Astrocyte (in vitro differentiated cells and primary cell): ENCODE measurements at regions not wholly inside any gene's neighbourhood (a gene's known extent, or its start where the extent isn't known, plus 50 kb on each side); places are given as distances from the start of the nearest gene placed in this dataset.
A peak's percentile ranks its signal among the peaks of the same experiment; 100 is the strongest.

Experiments used
- DNase-seq: peaks from one replicate; pipeline ENCODE4 v3.0.0-alpha.2; 2010; ENCODE audit warnings: low read depth
- FAIRE-seq: peaks from 2 replicates; lab custom pipeline; 2011; peaks lifted over from hg19 to GRCh38; lab: Jason Lieb, UNC
- H2AFZ ChIP-seq: 2 replicates; pipeline ENCODE4 v1.6.0; 2012; ENCODE audit warnings: low read depth, low read length, inconsistent platforms
- H3K27ac ChIP-seq: 2 replicates; pipeline ENCODE4 v1.5.1; 2011; ENCODE audit warnings: low read depth, low read length, inconsistent platforms
- H3K27me3 ChIP-seq: 2 replicates; pipeline ENCODE4 v1.6.0; 2011; ENCODE audit warnings: low read length, inconsistent platforms; ENCODE audit not compliant: insufficient read depth
- H3K36me3 ChIP-seq: 2 replicates; pipeline ENCODE4 v1.5.1; 2011; ENCODE audit warnings: low read length, inconsistent platforms; ENCODE audit not compliant: insufficient read depth
- H3K4me1 ChIP-seq: 2 replicates; pipeline ENCODE4 v1.5.1; 2011; ENCODE audit warnings: low read length, inconsistent platforms; ENCODE audit not compliant: insufficient read depth
- H3K4me2 ChIP-seq: 2 replicates; pipeline ENCODE4 v1.6.0; 2012; ENCODE audit warnings: low read length, inconsistent platforms
- H3K4me3 ChIP-seq: 2 replicates; pipeline ENCODE4 v1.5.1; 2011; ENCODE audit warnings: low read depth, mild to moderate bottlenecking, low read length, inconsistent platforms; ENCODE audit not compliant: insufficient read depth
- H3K79me2 ChIP-seq: 2 replicates; pipeline ENCODE4 v1.6.0; 2012; ENCODE audit warnings: mild to moderate bottlenecking, low read length, inconsistent platforms; ENCODE audit not compliant: insufficient read depth
- H3K9ac ChIP-seq: 2 replicates; pipeline ENCODE4 v1.6.0; 2012; ENCODE audit warnings: mild to moderate bottlenecking, low read length, inconsistent platforms
- H3K9me3 ChIP-seq: 2 replicates; pipeline ENCODE4 v1.5.1; 2012; ENCODE audit warnings: low read depth, mild to moderate bottlenecking, low read length, inconsistent platforms; ENCODE audit not compliant: insufficient read depth
- H4K20me1 ChIP-seq: 2 replicates; pipeline ENCODE4 v1.6.0; 2012; ENCODE audit warnings: low read length, inconsistent platforms; ENCODE audit not compliant: insufficient read depth
- H3K27ac Mint-ChIP-seq: one replicate; pipeline ENCODE4 v1.8.0; 2021; ENCODE audit warnings: mild to moderate bottlenecking, mixed read lengths; ENCODE audit not compliant: unreplicated experiment
- H3K27me3 Mint-ChIP-seq: one replicate; pipeline ENCODE4 v1.8.0; 2021; ENCODE audit warnings: low read depth, mixed read lengths; ENCODE audit not compliant: unreplicated experiment
- H3K36me3 Mint-ChIP-seq: one replicate; pipeline ENCODE4 v1.8.0; 2021; ENCODE audit warnings: low read depth, mixed read lengths; ENCODE audit not compliant: unreplicated experiment
- H3K4me1 Mint-ChIP-seq: one replicate; pipeline ENCODE4 v1.8.0; 2021; ENCODE audit warnings: low read depth, mixed read lengths; ENCODE audit not compliant: unreplicated experiment
- H3K4me3 Mint-ChIP-seq: one replicate; pipeline ENCODE4 v1.8.0; 2021; ENCODE audit warnings: mild to moderate bottlenecking, moderate library complexity, mixed read lengths; ENCODE audit not compliant: unreplicated experiment
- H3K9me3 Mint-ChIP-seq: one replicate; pipeline ENCODE4 v1.8.0; 2021; ENCODE audit warnings: mild to moderate bottlenecking, mixed read lengths; ENCODE audit not compliant: unreplicated experiment
- EZH2 ChIP-seq: IDR thresholded peaks from 2 replicates; pipeline ENCODE4 v1.6.1; 2012; ENCODE audit warnings: mild to moderate bottlenecking, low read length, inconsistent platforms; ENCODE audit not compliant: insufficient read depth
- TF ChIP-seq, protein P1 (sequence below): IDR thresholded peaks from 2 replicates; pipeline ENCODE4 v1.5.1; 2011; ENCODE audit warnings: low read depth, mild to moderate bottlenecking, inconsistent platforms, low read length, moderate library complexity; ENCODE audit not compliant: insufficient read depth

- H3K4me2 ChIP-seq: no peak overlapping the region
- H3K4me1 ChIP-seq: peaks cover 9% of the 10 kb centered on the region
- H3K27me3 ChIP-seq: no peaks in the 10 kb centered on the region
- H3K9me3 Mint-ChIP-seq: peaks cover 11% of the 10 kb centered on the region
- no peak overlapping the region for H3K9ac ChIP-seq
- H3K4me3 Mint-ChIP-seq: no peak overlapping the region
- H3K4me1 Mint-ChIP-seq: peaks cover 10% of the 10 kb centered on the region
- no peak for TF ChIP-seq EZH2
- TF ChIP-seq, protein P1, sequence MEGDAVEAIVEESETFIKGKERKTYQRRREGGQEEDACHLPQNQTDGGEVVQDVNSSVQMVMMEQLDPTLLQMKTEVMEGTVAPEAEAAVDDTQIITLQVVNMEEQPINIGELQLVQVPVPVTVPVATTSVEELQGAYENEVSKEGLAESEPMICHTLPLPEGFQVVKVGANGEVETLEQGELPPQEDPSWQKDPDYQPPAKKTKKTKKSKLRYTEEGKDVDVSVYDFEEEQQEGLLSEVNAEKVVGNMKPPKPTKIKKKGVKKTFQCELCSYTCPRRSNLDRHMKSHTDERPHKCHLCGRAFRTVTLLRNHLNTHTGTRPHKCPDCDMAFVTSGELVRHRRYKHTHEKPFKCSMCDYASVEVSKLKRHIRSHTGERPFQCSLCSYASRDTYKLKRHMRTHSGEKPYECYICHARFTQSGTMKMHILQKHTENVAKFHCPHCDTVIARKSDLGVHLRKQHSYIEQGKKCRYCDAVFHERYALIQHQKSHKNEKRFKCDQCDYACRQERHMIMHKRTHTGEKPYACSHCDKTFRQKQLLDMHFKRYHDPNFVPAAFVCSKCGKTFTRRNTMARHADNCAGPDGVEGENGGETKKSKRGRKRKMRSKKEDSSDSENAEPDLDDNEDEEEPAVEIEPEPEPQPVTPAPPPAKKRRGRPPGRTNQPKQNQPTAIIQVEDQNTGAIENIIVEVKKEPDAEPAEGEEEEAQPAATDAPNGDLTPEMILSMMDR: no peak
- FAIRE-seq: no peak
- H3K9me3 ChIP-seq: no peaks in the 10 kb centered on the region
- H3K36me3 Mint-ChIP-seq: peaks cover 2% of the 10 kb centered on the region
- H3K4me3 ChIP-seq: no peak overlapping the region
- no peaks in the 10 kb centered on the region for H3K27me3 Mint-ChIP-seq
- no peaks in the 10 kb centered on the region for H3K79me2 ChIP-seq
- no peak overlapping the region for H3K27ac Mint-ChIP-seq
- no peak overlapping the region for H2AFZ ChIP-seq
- DNase-seq: no peak
- H3K36me3 ChIP-seq: no peaks in the 10 kb centered on the region
- no peak overlapping the region for H3K27ac ChIP-seq
- H4K20me1 ChIP-seq: no peaks in the 10 kb centered on the region
Observed at GRCh38 chr5:96264047-96264446, 169.0 kb downstream of the PCSK1 start.

- Mint-ChIP-seq H3K4me3 (no peak overlapping the region), H3K9me3 (peaks cover 5% of the 10 kb centered on the region), H3K4me1 (peaks cover 30% of the 10 kb centered on the region), H3K36me3 (peaks cover 2% of the 10 kb centered on the region), H3K27me3 (no peaks in the 10 kb centered on the region), H3K27ac (no peak overlapping the region)
- TF ChIP-seq EZH2: no peak
- TF ChIP-seq, protein P1: no peak
- Histone ChIP-seq H3K79me2 (no peaks in the 10 kb centered on the region), H3K4me3 (no peak overlapping the region), H3K27me3 (no peaks in the 10 kb centered on the region), H3K27ac (no peak overlapping the region), H4K20me1 (no peaks in the 10 kb centered on the region), H3K4me1 (peaks cover 27% of the 10 kb centered on the region), H3K4me2 (no peak overlapping the region), H2AFZ (no peak overlapping the region), H3K9ac (no peak overlapping the region), H3K36me3 (no peaks in the 10 kb centered on the region), H3K9me3 (no peaks in the 10 kb centered on the region)
- no peak for DNase-seq
- no peak for FAIRE-seq
Observed at GRCh38 chr5:96262105-96262504, 170.9 kb downstream of the PCSK1 start.

GRCh38 chr5:96260009-96260408 is 173.0 kb downstream of the PCSK1 start:
- Mint-ChIP-seq H3K36me3 (no peaks in the 10 kb centered on the region), H3K9me3 (peaks cover 3% of the 10 kb centered on the region), H3K27me3 (no peaks in the 10 kb centered on the region), H3K4me1 (peaks cover 44% of the 10 kb centered on the region), H3K4me3 (no peak overlapping the region), H3K27ac (peak overlapping the region; percentile 85)
- no peak overlapping the region for H3K4me2 ChIP-seq
- H3K27ac ChIP-seq: no peak overlapping the region
- no peaks in the 10 kb centered on the region for H4K20me1 ChIP-seq
- FAIRE-seq (no peak), DNase-seq (no peak)
- H3K79me2 ChIP-seq: no peaks in the 10 kb centered on the region
- TF ChIP-seq, protein P1: no peak
- no peak for TF ChIP-seq EZH2
- H3K36me3 ChIP-seq: no peaks in the 10 kb centered on the region
- no peak overlapping the region for H2AFZ ChIP-seq
- peaks cover 39% of the 10 kb centered on the region for H3K4me1 ChIP-seq
- H3K4me3 ChIP-seq: no peak overlapping the region
- no peaks in the 10 kb centered on the region for H3K27me3 ChIP-seq
- no peaks in the 10 kb centered on the region for H3K9me3 ChIP-seq
- H3K9ac ChIP-seq: no peak overlapping the region
